DND-41 (cell line): ENCODE measurements at regions not wholly inside any gene's neighbourhood (a gene's known extent, or its start where the extent isn't known, plus 50 kb on each side); places are given as distances from the start of the nearest gene placed in this dataset.

Source experiments
- EZH2 ChIP-seq: IDR thresholded peaks from 3 replicates; pipeline ENCODE4 v1.6.1; 2012; ENCODE audit warnings: borderline replicate concordance, low read depth, mild to moderate bottlenecking, moderate library complexity, low read length, inconsistent platforms; ENCODE audit not compliant: severe bottlenecking
- TF ChIP-seq, protein P1 (sequence below): IDR thresholded peaks from 2 replicates; pipeline ENCODE4 v1.5.1; 2012; ENCODE audit warnings: borderline replicate concordance, low read length, moderate library complexity, mild to moderate bottlenecking; ENCODE audit not compliant: poor library complexity, severe bottlenecking; ENCODE audit errors: extremely low read depth

DNA sequence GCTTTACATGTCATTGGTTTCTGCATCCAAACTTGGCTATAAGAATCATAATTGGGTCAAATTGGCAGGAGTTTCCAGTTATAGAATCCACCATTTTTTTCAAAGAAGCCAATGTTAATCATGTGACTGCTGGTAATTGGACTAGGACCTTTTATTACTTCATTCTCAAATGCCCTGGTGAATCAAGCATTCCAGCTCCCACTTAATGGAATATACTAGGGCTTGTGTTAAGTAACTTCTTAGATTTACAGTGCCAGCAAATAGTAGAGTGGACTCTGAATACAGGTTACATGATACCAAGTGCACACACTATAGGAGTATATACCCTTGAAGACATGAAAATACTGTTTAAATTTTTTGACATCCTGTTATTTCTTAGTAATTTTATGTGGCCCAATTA is 96.7 kb downstream of the NUDT12 start:
- TF ChIP-seq EZH2, result no peak
- TF ChIP-seq, protein P1, sequence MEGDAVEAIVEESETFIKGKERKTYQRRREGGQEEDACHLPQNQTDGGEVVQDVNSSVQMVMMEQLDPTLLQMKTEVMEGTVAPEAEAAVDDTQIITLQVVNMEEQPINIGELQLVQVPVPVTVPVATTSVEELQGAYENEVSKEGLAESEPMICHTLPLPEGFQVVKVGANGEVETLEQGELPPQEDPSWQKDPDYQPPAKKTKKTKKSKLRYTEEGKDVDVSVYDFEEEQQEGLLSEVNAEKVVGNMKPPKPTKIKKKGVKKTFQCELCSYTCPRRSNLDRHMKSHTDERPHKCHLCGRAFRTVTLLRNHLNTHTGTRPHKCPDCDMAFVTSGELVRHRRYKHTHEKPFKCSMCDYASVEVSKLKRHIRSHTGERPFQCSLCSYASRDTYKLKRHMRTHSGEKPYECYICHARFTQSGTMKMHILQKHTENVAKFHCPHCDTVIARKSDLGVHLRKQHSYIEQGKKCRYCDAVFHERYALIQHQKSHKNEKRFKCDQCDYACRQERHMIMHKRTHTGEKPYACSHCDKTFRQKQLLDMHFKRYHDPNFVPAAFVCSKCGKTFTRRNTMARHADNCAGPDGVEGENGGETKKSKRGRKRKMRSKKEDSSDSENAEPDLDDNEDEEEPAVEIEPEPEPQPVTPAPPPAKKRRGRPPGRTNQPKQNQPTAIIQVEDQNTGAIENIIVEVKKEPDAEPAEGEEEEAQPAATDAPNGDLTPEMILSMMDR, result no peak
